ENCODE measurements at regions not wholly inside any gene's neighbourhood (a gene's known extent, or its start where the extent isn't known, plus 50 kb on each side); places are given as distances from the start of the nearest gene placed in this dataset.

DNA sequence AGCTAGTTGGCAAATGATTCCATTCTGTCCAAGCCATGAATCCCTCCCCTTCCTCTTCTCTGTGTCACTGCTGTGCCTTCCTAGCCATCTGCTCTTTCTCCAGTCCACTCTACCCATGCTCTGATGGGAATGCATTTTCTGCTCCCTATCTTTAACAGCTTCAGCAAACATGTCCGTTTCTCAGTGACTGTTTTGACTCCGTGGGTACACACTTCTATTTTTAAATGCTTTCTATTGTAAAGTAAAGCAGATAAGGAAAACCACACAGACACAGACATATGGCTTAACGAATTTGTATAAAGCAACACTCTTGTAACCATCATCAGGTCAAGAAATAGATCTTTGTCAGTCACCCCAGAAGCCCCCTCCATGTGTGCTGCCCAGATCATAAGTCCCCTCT lies 72.4 kb upstream of the KLHL13 start:
- TF ChIP-seq POLR2A (IDR thresholded peaks at IDR 0.05; ENCODE audit: low read length) (no peak), GATA1 (IDR thresholded peaks at IDR 0.05; ENCODE audit: low read depth, low read length) (no peak)
